HCT116 (cell line): ENCODE measurements at regions not wholly inside any gene's neighbourhood (a gene's known extent, or its start where the extent isn't known, plus 50 kb on each side); places are given as distances from the start of the nearest gene placed in this dataset.

Source experiments
- ATAC-seq: fragments of 200-7000 bp; cut with Tn5 transposase; 2 replicates; pipeline ENCODE4 v1.9.1; 2020; ENCODE audit warnings: mild to moderate bottlenecking, moderate library complexity
- BruUV-seq: library from RNA; stranded (reverse); fragments of 400-500 nt; replicated peaks from 2 replicates; lab custom pipeline; 2021; lab: Mats Ljungman, UMichigan
- CTCF ChIA-PET: fragments of 300-600 bp; sonication (Branson Sonifier 250); formaldehyde crosslinking; loops from one replicate; lab custom pipeline; 2021; ENCODE audit warnings: antibody characterized with exemption; lab: Charles Lee
- POLR2A ChIA-PET: fragments of 300-600, 350-600 bp; sonication (Branson Sonifier 250); formaldehyde crosslinking; loops from one replicate; lab custom pipeline; 2021; ENCODE audit warnings: antibody characterized with exemption; lab: Charles Lee
- RAD21 ChIA-PET, 2 experiments: fragments of 300-600 bp; sonication (Branson Sonifier 250); formaldehyde crosslinking; loops; one replicate each; lab custom pipeline; 2023; ENCODE audit warnings: low total read pairs in 2 of 2; ENCODE audit not compliant: uncharacterized antibody in 2 of 2, unreplicated experiment in 2 of 2, low non-redundant PET in 1 of 2; lab: Charles Lee
- DNase-seq: peaks from one replicate; pipeline ENCODE4 v3.0.0-alpha.2; 2010; ENCODE audit warnings: low read depth, low spot score
- H2AFZ ChIP-seq: fragments of 200-600 bp; shearing (Covaris generic), sonication (generic); 2 replicates; pipeline ENCODE4 v1.6.1; 2017; ENCODE audit warnings: low read depth, mixed run types, mixed read lengths, antibody characterized with exemption, low read length; ENCODE audit not compliant: poor library complexity, severe bottlenecking
- H3K27ac ChIP-seq: 2 replicates; pipeline ENCODE4 v1.5.1; 2012; ENCODE audit warnings: low read depth, low read length
- H3K27me3 ChIP-seq: fragments of 200-600 bp; sonication (generic); 2 replicates; pipeline ENCODE4 v1.6.1; 2016; ENCODE audit warnings: mixed run types, low read length, mixed read lengths; ENCODE audit not compliant: insufficient read depth
- H3K36me3 ChIP-seq, 2 experiments: fragments of 200-500 bp in 1 of 2; fragments of 200-600 bp in 1 of 2; sonication (Bioruptor generic) in 1 of 2; sonication (generic) in 1 of 2; 2 replicates each; pipeline versions ENCODE4 v1.5.1 to v1.6.1; 2014 to 2016; ENCODE audit warnings: low read length in 2 of 2, inconsistent platforms in 1 of 2, mixed read lengths in 1 of 2, mixed run types in 1 of 2; ENCODE audit not compliant: insufficient read depth in 2 of 2, control insufficient read depth in 1 of 2
- H3K4me1 ChIP-seq, 2 experiments: fragments of 200-600 bp in 1 of 2; sonication (generic) in 1 of 2; 2 replicates each; pipeline versions ENCODE4 v1.5.1 to v1.6.1; 2012 to 2017; ENCODE audit warnings: low read length in 2 of 2, inconsistent platforms in 1 of 2, mild to moderate bottlenecking in 1 of 2, mixed read lengths in 1 of 2, mixed run types in 1 of 2, moderate library complexity in 1 of 2; ENCODE audit not compliant: insufficient read depth in 2 of 2, control insufficient read depth in 1 of 2
- H3K4me2 ChIP-seq: fragments of 200-600 bp; sonication (generic); 2 replicates; pipeline ENCODE4 v1.6.1; 2017; ENCODE audit warnings: mixed run types, low read length, mixed read lengths
- H3K4me3 ChIP-seq, 2 experiments: fragments of 200-600 bp in 1 of 2; sonication (generic) in 1 of 2; replicated peaks in 1 of 2; 2 replicates each; pipeline ENCODE4 v1.5.1; 2011 to 2016; ENCODE audit warnings: low read length in 2 of 2, control low read depth in 1 of 2, low read depth in 1 of 2, mild to moderate bottlenecking in 1 of 2, mixed read lengths in 1 of 2, mixed run types in 1 of 2
- H3K79me2 ChIP-seq: fragments of 200-600 bp; sonication (generic); 2 replicates; pipeline ENCODE4 v1.6.1; 2017; ENCODE audit warnings: mild to moderate bottlenecking, mixed run types, low read length, moderate library complexity, mixed read lengths; ENCODE audit not compliant: insufficient read depth
- H3K9ac ChIP-seq: fragments of 200-600 bp; sonication (generic); 2 replicates; pipeline ENCODE4 v1.6.1; 2016; ENCODE audit warnings: low read length, mixed read lengths
- H3K9me2 ChIP-seq: fragments of 200-600 bp; sonication (generic), shearing (Covaris generic); 2 replicates; pipeline ENCODE4 v1.6.1; 2017; ENCODE audit warnings: mixed run types, mild to moderate bottlenecking, moderate library complexity; ENCODE audit not compliant: insufficient read depth
- H3K9me3 ChIP-seq, 2 experiments: fragments of 200-500 bp in 1 of 2; fragments of 200-600 bp in 1 of 2; sonication (Bioruptor generic) in 1 of 2; sonication (generic) in 1 of 2; 2 replicates each; pipeline ENCODE4 v1.6.1; 2014 to 2017; ENCODE audit warnings: low read length in 2 of 2, mixed read lengths in 2 of 2, inconsistent platforms in 1 of 2, low read depth in 1 of 2, mild to moderate bottlenecking in 1 of 2, mixed run types in 1 of 2, moderate library complexity in 1 of 2; ENCODE audit not compliant: control insufficient read depth in 1 of 2, insufficient read depth in 1 of 2
- H4K20me1 ChIP-seq: fragments of 200-600 bp; sonication (generic), shearing (Covaris generic); 2 replicates; pipeline ENCODE4 v1.6.1; 2017; ENCODE audit warnings: mixed run types, mild to moderate bottlenecking, moderate library complexity; ENCODE audit not compliant: insufficient read depth
- CBX3 ChIP-seq: IDR thresholded peaks from 2 replicates; pipeline ENCODE4 v1.6.1; 2012; ENCODE audit warnings: low read depth
- CEBPB ChIP-seq: IDR thresholded peaks from 2 replicates; pipeline ENCODE4 v1.6.1; 2012; ENCODE audit warnings: low read depth
- EGR1 ChIP-seq: IDR thresholded peaks from 2 replicates; pipeline ENCODE4 v1.6.1; 2012; ENCODE audit warnings: low read depth
- ELF1 ChIP-seq: IDR thresholded peaks from 2 replicates; pipeline ENCODE4 v1.6.1; 2012; ENCODE audit warnings: low read depth, borderline replicate concordance
- EZH2 ChIP-seq: fragments of 200-600 bp; sonication (generic); IDR thresholded peaks from 2 replicates; pipeline ENCODE4 v1.6.1; 2017; ENCODE audit warnings: antibody characterized with exemption, mixed run types
- EZH2phosphoT487 ChIP-seq: fragments of 200-600 bp; IDR thresholded peaks from 2 replicates; pipeline ENCODE4 v1.6.1; 2018; ENCODE audit warnings: antibody characterized with exemption, borderline replicate concordance
- MAX ChIP-seq: IDR thresholded peaks from 2 replicates; pipeline ENCODE4 v1.6.1; 2012
- POLR2A ChIP-seq: IDR thresholded peaks from 2 replicates; pipeline ENCODE4 v1.7.0; 2011; ENCODE audit warnings: borderline replicate concordance; ENCODE audit not compliant: insufficient read depth, insufficient read length; ENCODE audit errors: extremely low read depth
- POLR2AphosphoS5 ChIP-seq: IDR thresholded peaks from 2 replicates; pipeline ENCODE4 v1.6.1; 2011; ENCODE audit warnings: mild to moderate bottlenecking, low read depth, low read length, moderate library complexity
- SP1 ChIP-seq: IDR thresholded peaks from 2 replicates; pipeline ENCODE4 v1.6.1; 2012; ENCODE audit warnings: low read depth
- SRF ChIP-seq: IDR thresholded peaks from 2 replicates; pipeline ENCODE4 v1.6.1; 2012; ENCODE audit warnings: low read depth
- YY1 ChIP-seq: IDR thresholded peaks from 2 replicates; pipeline ENCODE4 v1.6.1; 2011; ENCODE audit warnings: low read length, low read depth, moderate library complexity, mild to moderate bottlenecking; ENCODE audit not compliant: insufficient replicate concordance; ENCODE audit errors: extremely low read depth
- ZNF274 ChIP-seq: fragments of 200-500 bp; sonication (Bioruptor generic); IDR thresholded peaks from 2 replicates; pipeline ENCODE4 v1.6.1; 2014; ENCODE audit warnings: mild to moderate bottlenecking, low read depth, low read length, inconsistent platforms
- intact Hi-C: fragments of 100-400 bp; cut with micrococcal nuclease; formaldehyde crosslinking; loops from 2 replicates; pipeline ENCODE4 v1.10.0; 2022
- TF ChIP-seq, protein P1 (sequence below), 3 experiments: fragments of 200-600 bp in 1 of 3; sonication (generic) in 1 of 3; IDR thresholded peaks in 2 of 3; conservative IDR thresholded peaks in 1 of 3; 2 replicates each; pipeline ENCODE4 v1.5.1; 2012 to 2017; ENCODE audit warnings: low read depth in 2 of 3, low read length in 2 of 3, antibody characterized with exemption in 1 of 3, borderline replicate concordance in 1 of 3, control low read depth in 1 of 3, mild to moderate bottlenecking in 1 of 3, mixed read lengths in 1 of 3, mixed run types in 1 of 3, moderate library complexity in 1 of 3; ENCODE audit not compliant: insufficient read depth in 1 of 3

GRCh38 chr2:118310681-118311429 is 222.6 kb downstream of the INSIG2 start (continued):
- TF ChIP-seq MAX, result no peak
- no peak for TF ChIP-seq EZH2phosphoT487
- no peak for TF ChIP-seq YY1
- TF ChIP-seq, protein P1, sequence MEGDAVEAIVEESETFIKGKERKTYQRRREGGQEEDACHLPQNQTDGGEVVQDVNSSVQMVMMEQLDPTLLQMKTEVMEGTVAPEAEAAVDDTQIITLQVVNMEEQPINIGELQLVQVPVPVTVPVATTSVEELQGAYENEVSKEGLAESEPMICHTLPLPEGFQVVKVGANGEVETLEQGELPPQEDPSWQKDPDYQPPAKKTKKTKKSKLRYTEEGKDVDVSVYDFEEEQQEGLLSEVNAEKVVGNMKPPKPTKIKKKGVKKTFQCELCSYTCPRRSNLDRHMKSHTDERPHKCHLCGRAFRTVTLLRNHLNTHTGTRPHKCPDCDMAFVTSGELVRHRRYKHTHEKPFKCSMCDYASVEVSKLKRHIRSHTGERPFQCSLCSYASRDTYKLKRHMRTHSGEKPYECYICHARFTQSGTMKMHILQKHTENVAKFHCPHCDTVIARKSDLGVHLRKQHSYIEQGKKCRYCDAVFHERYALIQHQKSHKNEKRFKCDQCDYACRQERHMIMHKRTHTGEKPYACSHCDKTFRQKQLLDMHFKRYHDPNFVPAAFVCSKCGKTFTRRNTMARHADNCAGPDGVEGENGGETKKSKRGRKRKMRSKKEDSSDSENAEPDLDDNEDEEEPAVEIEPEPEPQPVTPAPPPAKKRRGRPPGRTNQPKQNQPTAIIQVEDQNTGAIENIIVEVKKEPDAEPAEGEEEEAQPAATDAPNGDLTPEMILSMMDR (IDR thresholded peaks at IDR 0.05 in 2 of 3, conservative IDR thresholded peaks at IDR 0.05 in 1 of 3; ENCODE audit: borderline replicate concordance in 1 of 3, insufficient read depth in 1 of 3, low read depth in 2 of 3, low read length in 2 of 3), result no peak
- TF ChIP-seq POLR2A, result no peak

DNA sequence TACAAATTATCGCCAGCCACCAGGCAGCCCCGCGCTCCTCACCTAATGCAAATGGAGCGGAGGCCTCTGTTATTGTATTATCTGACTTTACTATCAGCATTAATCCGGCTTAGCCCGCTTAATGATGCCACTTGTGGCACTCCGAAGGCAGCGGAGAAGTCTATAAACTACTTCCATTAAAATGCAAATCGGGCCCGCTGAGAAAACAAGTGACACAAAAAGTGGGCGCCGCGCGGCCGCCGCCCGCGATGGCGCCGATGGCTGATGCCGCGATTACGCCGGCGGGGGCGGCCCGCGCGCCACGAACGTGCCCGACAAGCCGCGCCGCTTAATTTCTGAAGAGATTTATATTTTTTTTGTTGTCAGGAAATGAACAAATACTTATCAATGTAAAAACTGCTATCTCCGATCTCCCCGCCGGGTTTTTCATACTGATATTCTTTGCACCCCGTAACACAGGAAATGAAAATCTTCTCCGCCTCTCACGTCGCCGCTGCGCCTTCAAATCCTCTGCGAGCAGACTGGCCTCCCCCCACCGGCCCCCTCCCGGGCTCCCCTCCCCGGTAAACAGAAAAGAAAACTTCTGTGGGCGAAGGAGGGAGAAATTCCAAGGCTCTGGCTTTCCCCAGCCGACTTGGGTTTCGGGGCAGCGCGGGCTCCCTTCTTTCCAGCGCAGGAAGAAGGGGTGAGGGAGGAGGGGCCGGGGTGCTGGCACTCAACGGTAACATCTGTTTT is 221.8 kb downstream of the INSIG2 start:
- no peaks in the 10 kb centered on the region for H3K9me3 ChIP-seq
- DNase-seq, result no peak
- H3K9ac ChIP-seq, result no peak overlapping the region
- H3K4me1 ChIP-seq, result no peaks in the 10 kb centered on the region
- CTCF ChIA-PET, result no interaction called here
- ATAC-seq, result no peak
- H2AFZ ChIP-seq, result no peak overlapping the region
- H3K36me3 ChIP-seq, result no peaks in the 10 kb centered on the region
- intact Hi-C loops, result no loop called here
- POLR2A ChIA-PET, result no interaction called here
- no TSS peak for BruUV-seq
- H3K4me2 ChIP-seq, result no peak overlapping the region
- no peaks in the 10 kb centered on the region for H3K79me2 ChIP-seq
- H3K27me3 ChIP-seq, result no peaks in the 10 kb centered on the region
- H4K20me1 ChIP-seq, result no peaks in the 10 kb centered on the region
- no peak overlapping the region for H3K27ac ChIP-seq
- H3K4me3 ChIP-seq, result no peak overlapping the region
- RAD21 ChIA-PET, result no interaction called here
- no peak for TF ChIP-seq POLR2AphosphoS5
- no peak for TF ChIP-seq EZH2phosphoT487
- TF ChIP-seq CBX3, result no peak
- no peak for TF ChIP-seq POLR2A
- no peak for TF ChIP-seq SRF
- no peak for TF ChIP-seq SP1
- no peak for TF ChIP-seq YY1
- no peak for TF ChIP-seq ELF1
- no peak for TF ChIP-seq CEBPB
- no peak for TF ChIP-seq EZH2
- TF ChIP-seq, protein P1 (IDR thresholded peaks at IDR 0.05 in 2 of 3, conservative IDR thresholded peaks at IDR 0.05 in 1 of 3; ENCODE audit: borderline replicate concordance in 1 of 3, insufficient read depth in 1 of 3, low read depth in 2 of 3, low read length in 2 of 3), result no peak
- TF ChIP-seq EGR1, result no peak
- TF ChIP-seq ZNF274, result no peak
- H3K9me2 ChIP-seq, result no peaks in the 10 kb centered on the region
